Dermis microvascular lymphatic vessel endothelial cell (primary cell): ENCODE measurements at regions not wholly inside any gene's neighbourhood (a gene's known extent, or its start where the extent isn't known, plus 50 kb on each side); places are given as distances from the start of the nearest gene placed in this dataset.

ENCODE experiments used
- DNase-seq, 2 donors: peaks; one replicate each; pipeline versions ENCODE4 v3.0.0 to v3.0.0-alpha.2; 2010; ENCODE audit warnings: low read depth in 2 of 2

- DNase-seq = no peak
Observed at GRCh38 chr15:35166730-35167359, 81.8 kb upstream of the NANOGP8 start.

- no peak for DNase-seq
Observed at GRCh38 chr15:35161694-35162093, 76.6 kb upstream of the NANOGP8 start.

GRCh38 chr15:35159170-35159569 is 74.1 kb upstream of the NANOGP8 start:
- no peak for DNase-seq

- no peak for DNase-seq
Observed at GRCh38 chr15:35151782-35152181, 66.7 kb upstream of the NANOGP8 start.

- no peak for DNase-seq
Observed at GRCh38 chr15:35151381-35151780, 66.3 kb upstream of the NANOGP8 start.

GRCh38 chr15:35150361-35150760 is 65.3 kb upstream of the NANOGP8 start:
- DNase-seq = no peak

GRCh38 chr15:35145336-35145735 is 60.2 kb upstream of the NANOGP8 start:
- DNase-seq = no peak

GRCh38 chr15:35142578-35142977 is 57.5 kb upstream of the NANOGP8 start:
- DNase-seq = no peak

GRCh38 chr15:35141743-35142471 is 56.8 kb upstream of the NANOGP8 start:
- DNase-seq = no peak

- no peak for DNase-seq
Observed at GRCh38 chr15:35139822-35140221, 54.7 kb upstream of the NANOGP8 start.

GRCh38 chr15:35137190-35137574 is 52.1 kb upstream of the NANOGP8 start:
- no peak for DNase-seq

GRCh38 chr15:35136321-35137189 is 51.5 kb upstream of the NANOGP8 start:
- no peak for DNase-seq
